ENCODE measurements at regions not wholly inside any gene's neighbourhood (a gene's known extent, or its start where the extent isn't known, plus 50 kb on each side); places are given as distances from the start of the nearest gene placed in this dataset.

- intact Hi-C loops (cut with micrococcal nuclease): no loop called here
- H3K9me3 ChIP-seq (ENCODE audit: control insufficient read depth, insufficient read depth, low read length): no peaks in the 10 kb centered on the region
- no peaks in the 10 kb centered on the region for H3K27me3 ChIP-seq (ENCODE audit: control insufficient read depth, insufficient read depth, low read length)
- no peak for ATAC-seq
- DNase-seq: no peak
- H3K27ac ChIP-seq (ENCODE audit: low read length): no peak overlapping the region
- no peaks in the 10 kb centered on the region for H3K4me1 ChIP-seq (ENCODE audit: control insufficient read depth, insufficient read depth, low read length)
- H3K4me3 Mint-ChIP-seq: no peak overlapping the region
- no peak overlapping the region for H3K4me3 ChIP-seq (ENCODE audit: low read length)
- H3K36me3 ChIP-seq (ENCODE audit: control insufficient read depth, insufficient read depth, low read length): no peaks in the 10 kb centered on the region
- no peaks in the 10 kb centered on the region for H3K36me3 Mint-ChIP-seq
- peaks cover 4 to 11% of the 10 kb centered on the region in 2 donors for H3K27me3 Mint-ChIP-seq (ENCODE audit: low read depth in 2 of 2)
- WGBS (ENCODE audit: insufficient coverage): 88% methylated on average over 5 of the region's 5 CpGs
- H3K9me3 Mint-ChIP-seq: no peaks in the 10 kb centered on the region
- H3K4me1 Mint-ChIP-seq: no peaks in the 10 kb centered on the region
- no peak overlapping the region for H3K27ac Mint-ChIP-seq
- no peak for TF ChIP-seq CTCF (IDR thresholded peaks at IDR 0.05)
Observed at GRCh38 chr2:121993682-121994081, 238.2 kb downstream of the TSN start.

- Mint-ChIP-seq H3K9me3 (no peaks in the 10 kb centered on the region), H3K36me3 (no peaks in the 10 kb centered on the region), H3K4me1 (no peaks in the 10 kb centered on the region), H3K27me3 (ENCODE audit: low read depth in 2 of 2) (peaks cover 3 to 4% of the 10 kb centered on the region in 2 donors), H3K27ac (no peak overlapping the region), H3K4me3 (no peak overlapping the region)
- no peak overlapping the region for H3K27ac ChIP-seq (ENCODE audit: low read length)
- H3K4me3 ChIP-seq (ENCODE audit: low read length): no peak overlapping the region
- H3K36me3 ChIP-seq (ENCODE audit: control insufficient read depth, insufficient read depth, low read length): no peaks in the 10 kb centered on the region
- DNase-seq (no peak), ATAC-seq (no peak)
- no peaks in the 10 kb centered on the region for H3K9me3 ChIP-seq (ENCODE audit: control insufficient read depth, insufficient read depth, low read length)
- intact Hi-C loops (cut with micrococcal nuclease): no loop called here
- 80% methylated on average over 2 of the region's 3 CpGs for WGBS (ENCODE audit: insufficient coverage)
- H3K4me1 ChIP-seq (ENCODE audit: control insufficient read depth, insufficient read depth, low read length): no peaks in the 10 kb centered on the region
- H3K27me3 ChIP-seq (ENCODE audit: control insufficient read depth, insufficient read depth, low read length): no peaks in the 10 kb centered on the region
- no peak for TF ChIP-seq CTCF (IDR thresholded peaks at IDR 0.05)
Observed at GRCh38 chr2:121994238-121995206, 239.1 kb downstream of the TSN start.

- Mint-ChIP-seq H3K27ac (no peak overlapping the region), H3K9me3 (no peaks in the 10 kb centered on the region), H3K4me1 (no peaks in the 10 kb centered on the region), H3K36me3 (no peaks in the 10 kb centered on the region), H3K4me3 (no peak overlapping the region), H3K27me3 (ENCODE audit: low read depth in 2 of 2) (peaks cover 3 to 10% of the 10 kb centered on the region in 2 donors)
- H3K27me3 ChIP-seq (ENCODE audit: control insufficient read depth, insufficient read depth, low read length): no peaks in the 10 kb centered on the region
- no peaks in the 10 kb centered on the region for H3K4me1 ChIP-seq (ENCODE audit: control insufficient read depth, insufficient read depth, low read length)
- H3K9me3 ChIP-seq (ENCODE audit: control insufficient read depth, insufficient read depth, low read length): no peaks in the 10 kb centered on the region
- H3K36me3 ChIP-seq (ENCODE audit: control insufficient read depth, insufficient read depth, low read length): no peaks in the 10 kb centered on the region
- DNase-seq (no peak), ATAC-seq (no peak)
- TF ChIP-seq CTCF (IDR thresholded peaks at IDR 0.05): no peak
- H3K4me3 ChIP-seq (ENCODE audit: low read length): no peak overlapping the region
- 72% methylated on average over 4 of the region's 4 CpGs for WGBS (ENCODE audit: insufficient coverage)
- no peak overlapping the region for H3K27ac ChIP-seq (ENCODE audit: low read length)
- intact Hi-C loops (cut with micrococcal nuclease): no loop called here
Observed at GRCh38 chr2:121998751-121999150, 243.3 kb downstream of the TSN start.

Measured in natural killer cell (primary cell).